SJSA1 (cell line): ENCODE measurements at regions not wholly inside any gene's neighbourhood (a gene's known extent, or its start where the extent isn't known, plus 50 kb on each side); places are given as distances from the start of the nearest gene placed in this dataset.

ENCODE experiments used
- DNase-seq, 2 experiments: peaks; one replicate each; pipeline ENCODE4 v3.0.0-alpha.2; 2015 to 2020; ENCODE audit warnings: low spot score in 2 of 2, low read depth in 1 of 2
- H3K27ac ChIP-seq: fragments of 250-450 bp; sonication (Bioruptor Pico); 2 replicates; pipeline ENCODE4 v1.5.1; 2020; ENCODE audit warnings: mild to moderate bottlenecking, moderate library complexity
- H3K27me3 ChIP-seq: fragments of 250-450 bp; sonication (Bioruptor Pico); replicated peaks from 2 replicates; pipeline ENCODE4 v1.5.1; 2020; ENCODE audit warnings: mild to moderate bottlenecking, moderate library complexity
- H3K36me3 ChIP-seq: fragments of 250-450 bp; sonication (Bioruptor Pico); 2 replicates; pipeline ENCODE4 v1.5.1; 2020; ENCODE audit warnings: mild to moderate bottlenecking
- H3K4me1 ChIP-seq: fragments of 250-450 bp; sonication (Bioruptor Pico); replicated peaks from 2 replicates; pipeline ENCODE4 v1.6.1; 2021; ENCODE audit warnings: mild to moderate bottlenecking
- H3K4me3 ChIP-seq: fragments of 250-450 bp; sonication (Bioruptor Pico); 2 replicates; pipeline ENCODE4 v1.5.1; 2020; ENCODE audit warnings: mild to moderate bottlenecking
- H3K9me3 ChIP-seq: fragments of 250-450 bp; sonication (Bioruptor Pico); replicated peaks from 2 replicates; pipeline ENCODE4 v1.5.1; 2020; ENCODE audit warnings: mild to moderate bottlenecking

GRCh38 chr3:176430244-176431037, 766.8 kb downstream of the TBL1XR1 start:
- Histone ChIP-seq H3K36me3 (no peaks in the 10 kb centered on the region), H3K4me1 (no peaks in the 10 kb centered on the region), H3K9me3 (no peaks in the 10 kb centered on the region), H3K4me3 (no peak overlapping the region), H3K27ac (no peak overlapping the region), H3K27me3 (no peaks in the 10 kb centered on the region)
- no peak for DNase-seq

GRCh38 chr3:176428552-176428951, 768.7 kb downstream of the TBL1XR1 start:
- Histone ChIP-seq H3K4me1 (no peaks in the 10 kb centered on the region), H3K9me3 (no peaks in the 10 kb centered on the region), H3K36me3 (no peaks in the 10 kb centered on the region), H3K4me3 (no peak overlapping the region), H3K27ac (no peak overlapping the region), H3K27me3 (no peaks in the 10 kb centered on the region)
- DNase-seq = no peak

- H3K4me3 ChIP-seq = no peak overlapping the region
Observed at GRCh38 chr3:176426371-176426770, 770.9 kb downstream of the TBL1XR1 start.

DNA sequence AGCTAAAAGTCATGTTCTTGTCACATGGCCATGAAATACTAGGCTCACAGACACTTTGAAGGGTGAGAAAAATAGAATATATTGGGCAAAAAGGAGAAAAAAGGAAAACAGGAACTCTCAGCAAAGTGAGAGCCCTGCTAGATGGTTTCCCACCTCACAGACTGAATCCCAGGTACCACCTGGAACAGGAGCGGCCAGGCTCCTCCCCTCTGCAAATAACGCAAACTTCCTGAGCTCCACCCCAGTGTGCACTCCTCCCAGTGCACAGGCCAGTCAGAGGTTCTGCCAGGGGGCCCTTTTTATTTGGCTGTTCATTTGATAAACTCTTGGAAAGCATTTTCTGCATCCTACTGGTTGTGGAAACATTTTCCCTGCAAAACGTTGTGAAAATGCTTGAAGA, 780.4 kb downstream of the TBL1XR1 start:
- Histone ChIP-seq H3K27ac (no peak overlapping the region), H3K4me3 (no peak overlapping the region)

More at GRCh38 chr3:176426371-176426770, 770.9 kb downstream of the TBL1XR1 start:
- no peaks in the 10 kb centered on the region for H3K4me1 ChIP-seq
- H3K9me3 ChIP-seq = no peaks in the 10 kb centered on the region
- no peak for DNase-seq
- H3K36me3 ChIP-seq = no peaks in the 10 kb centered on the region
- H3K27me3 ChIP-seq = no peaks in the 10 kb centered on the region
- H3K27ac ChIP-seq = no peak overlapping the region

DNA sequence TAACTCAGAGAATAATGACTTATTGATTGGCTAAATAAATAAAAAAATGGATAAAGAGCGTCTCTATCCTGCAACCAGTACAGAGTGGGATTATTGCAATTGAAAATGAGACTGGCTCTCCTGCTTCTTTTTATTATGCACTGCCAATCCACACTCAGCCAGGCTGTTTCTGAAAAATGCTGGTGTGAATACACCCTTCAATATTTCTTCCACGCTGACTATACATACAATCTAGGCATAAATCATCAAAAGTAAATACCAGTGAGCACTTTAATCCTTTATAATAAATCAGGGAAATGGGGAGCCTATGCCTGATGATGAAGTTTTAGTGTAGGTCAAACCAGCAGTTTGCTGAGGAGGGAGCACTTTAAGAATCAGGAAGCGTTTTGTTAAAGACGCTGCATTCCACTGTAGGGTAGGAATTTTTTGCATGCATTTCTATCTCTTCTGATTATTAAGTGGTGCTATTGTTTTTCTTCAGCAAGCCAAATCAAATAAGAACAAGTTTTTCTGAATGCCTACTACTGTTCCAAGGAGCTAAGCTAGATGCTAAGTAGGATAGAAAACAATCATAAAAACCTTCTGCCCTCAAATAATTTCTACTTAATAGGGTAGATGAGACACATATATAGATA, 781.5 kb downstream of the TBL1XR1 start:
- H3K4me1 ChIP-seq = no peaks in the 10 kb centered on the region
- H3K9me3 ChIP-seq = no peaks in the 10 kb centered on the region
- H3K4me3 ChIP-seq = no peak overlapping the region
- H3K27me3 ChIP-seq = no peaks in the 10 kb centered on the region
- no peak for DNase-seq
- H3K36me3 ChIP-seq = no peaks in the 10 kb centered on the region
- no peak overlapping the region for H3K27ac ChIP-seq

More for the DNA sequence above, 780.4 kb downstream of the TBL1XR1 start:
- Histone ChIP-seq H3K9me3 (no peaks in the 10 kb centered on the region), H3K4me1 (no peaks in the 10 kb centered on the region), H3K27me3 (no peaks in the 10 kb centered on the region), H3K36me3 (no peaks in the 10 kb centered on the region)
- no peak for DNase-seq

GRCh38 chr3:176412771-176413170, 784.5 kb downstream of the TBL1XR1 start:
- no peak for DNase-seq
- Histone ChIP-seq H3K27ac (no peak overlapping the region), H3K27me3 (no peaks in the 10 kb centered on the region), H3K4me3 (no peak overlapping the region), H3K9me3 (no peaks in the 10 kb centered on the region), H3K4me1 (no peaks in the 10 kb centered on the region), H3K36me3 (no peaks in the 10 kb centered on the region)

GRCh38 chr3:176403531-176403930, 793.8 kb downstream of the TBL1XR1 start:
- Histone ChIP-seq H3K4me1 (no peaks in the 10 kb centered on the region), H3K27ac (no peak overlapping the region), H3K36me3 (no peaks in the 10 kb centered on the region), H3K9me3 (no peaks in the 10 kb centered on the region), H3K27me3 (no peaks in the 10 kb centered on the region), H3K4me3 (no peak overlapping the region)
- no peak for DNase-seq

DNA sequence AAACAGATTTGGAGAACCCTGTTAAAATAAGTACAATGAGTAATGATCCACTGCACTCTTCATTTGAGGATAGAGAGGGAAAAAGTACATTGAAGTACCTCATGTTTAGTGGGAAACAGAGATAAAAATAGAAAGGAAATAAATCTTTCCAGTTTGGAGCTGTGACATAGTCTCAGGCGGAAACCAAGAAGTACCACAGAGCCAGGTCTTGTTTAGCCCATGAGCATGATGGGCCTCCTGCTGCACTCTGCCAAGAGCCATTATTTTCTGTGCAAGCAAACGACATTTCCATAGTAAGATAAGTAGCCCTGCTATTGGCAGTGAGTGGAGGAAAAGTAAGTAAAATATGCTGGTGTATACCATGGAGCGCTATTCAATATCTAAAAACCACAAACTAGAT, 796.1 kb downstream of the TBL1XR1 start:
- Histone ChIP-seq H3K4me3 (no peak overlapping the region), H3K4me1 (no peaks in the 10 kb centered on the region), H3K27me3 (no peaks in the 10 kb centered on the region), H3K9me3 (no peaks in the 10 kb centered on the region; the same call in 1 of the 2 replicates), H3K27ac (no peak overlapping the region), H3K36me3 (no peaks in the 10 kb centered on the region)
- DNase-seq = no peak

DNA sequence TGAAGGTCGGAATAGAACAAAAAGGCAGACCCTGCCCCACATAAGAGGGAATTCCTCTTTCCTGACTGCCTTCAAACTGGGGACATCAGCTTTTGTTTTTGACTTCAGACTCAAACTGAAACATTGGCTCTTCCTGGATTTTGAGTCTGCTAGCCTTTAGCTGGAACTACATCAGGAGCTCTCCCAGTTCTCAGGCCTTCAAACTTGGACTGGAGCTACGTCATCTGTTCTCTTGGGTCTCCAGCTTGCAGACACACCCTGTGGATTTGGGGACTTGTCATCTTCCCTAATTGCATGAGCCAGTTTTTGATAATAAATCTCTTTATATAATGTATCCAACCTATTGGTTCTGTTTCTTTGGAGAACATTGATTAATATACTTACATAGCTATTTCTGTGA, 798.1 kb downstream of the TBL1XR1 start:
- Histone ChIP-seq H3K27me3 (no peaks in the 10 kb centered on the region), H3K9me3 (no peaks in the 10 kb centered on the region; the same call in 1 of the 2 replicates), H3K4me1 (no peaks in the 10 kb centered on the region), H3K4me3 (no peak overlapping the region), H3K36me3 (no peaks in the 10 kb centered on the region), H3K27ac (no peak overlapping the region)
- DNase-seq = no peak

DNA sequence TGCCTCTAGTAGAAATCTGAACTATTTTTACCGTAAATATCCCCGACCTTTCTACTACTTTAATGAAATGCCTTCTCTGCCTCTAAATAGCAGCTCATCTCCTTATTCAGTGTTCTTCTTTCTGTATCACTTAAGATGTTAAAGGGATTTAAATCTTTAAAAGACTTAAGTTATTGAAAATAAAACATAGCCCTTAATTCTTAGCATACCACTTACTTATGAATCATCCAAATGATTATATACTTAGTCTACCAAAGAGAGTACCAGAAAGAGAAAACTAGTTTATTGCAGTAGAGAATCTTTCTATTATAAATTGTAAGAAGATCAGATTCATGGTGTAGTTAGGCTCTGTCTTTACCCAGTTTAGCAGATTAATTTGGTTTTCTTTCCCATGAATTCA, 802.0 kb downstream of the TBL1XR1 start:
- Histone ChIP-seq H3K27ac (no peak overlapping the region), H3K27me3 (no peaks in the 10 kb centered on the region), H3K4me3 (no peak overlapping the region), H3K9me3 (no peaks in the 10 kb centered on the region; the same call in 1 of the 2 replicates), H3K4me1 (no peaks in the 10 kb centered on the region), H3K36me3 (no peaks in the 10 kb centered on the region)
- no peak for DNase-seq

DNA sequence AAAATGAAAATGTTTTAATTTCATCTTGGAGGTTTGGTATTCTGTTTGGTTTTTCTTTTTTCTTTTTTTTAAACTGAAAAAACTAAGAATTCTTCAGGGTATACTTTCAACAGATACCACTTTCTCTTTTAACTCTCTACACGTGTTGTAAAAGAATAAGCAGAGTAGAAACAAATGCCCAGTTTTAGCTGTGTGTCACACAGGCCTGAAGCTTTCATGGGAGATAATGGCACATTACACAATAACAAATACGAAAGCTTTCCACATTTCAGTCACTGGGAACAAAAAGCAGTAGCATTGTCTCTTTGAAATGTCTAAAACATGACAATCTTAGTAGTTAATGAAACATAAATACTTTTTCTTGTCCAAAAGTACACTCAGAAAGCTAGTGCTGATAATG, 818.5 kb downstream of the TBL1XR1 start:
- no peak overlapping the region for H3K4me3 ChIP-seq
- no peaks in the 10 kb centered on the region for H3K4me1 ChIP-seq
- no peaks in the 10 kb centered on the region for H3K27me3 ChIP-seq
- H3K27ac ChIP-seq = no peak overlapping the region
- no peak for DNase-seq
- no peaks in the 10 kb centered on the region for H3K36me3 ChIP-seq
- H3K9me3 ChIP-seq = no peaks in the 10 kb centered on the region

GRCh38 chr3:176376531-176376930, 820.8 kb downstream of the TBL1XR1 start:
- Histone ChIP-seq H3K4me1 (no peaks in the 10 kb centered on the region), H3K27ac (no peak overlapping the region), H3K9me3 (no peaks in the 10 kb centered on the region), H3K36me3 (no peaks in the 10 kb centered on the region), H3K4me3 (no peak overlapping the region), H3K27me3 (no peaks in the 10 kb centered on the region)
- no peak for DNase-seq

DNA sequence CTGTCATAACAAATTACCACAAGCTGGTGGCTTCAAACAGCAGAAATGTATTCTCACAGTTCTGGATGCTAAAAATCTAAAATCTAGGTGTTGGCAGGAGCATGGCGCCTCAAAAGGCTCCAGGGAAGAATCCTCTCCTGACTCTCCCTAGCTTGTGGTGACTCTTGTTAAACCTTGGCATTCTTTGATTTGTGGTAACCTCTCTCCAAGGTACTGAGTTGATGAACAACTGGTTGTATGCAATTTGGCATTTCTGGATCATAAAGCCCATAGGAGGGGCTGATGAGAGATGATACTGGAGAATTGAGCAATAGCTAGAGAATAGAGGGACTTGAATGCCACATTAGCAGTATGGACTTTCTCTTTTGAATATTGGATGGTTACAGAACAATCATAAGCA, 821.8 kb downstream of the TBL1XR1 start:
- no peaks in the 10 kb centered on the region for H3K27me3 ChIP-seq
- no peaks in the 10 kb centered on the region for H3K36me3 ChIP-seq
- no peaks in the 10 kb centered on the region for H3K9me3 ChIP-seq
- H3K4me1 ChIP-seq = no peaks in the 10 kb centered on the region
- DNase-seq = no peak
- H3K4me3 ChIP-seq = no peak overlapping the region
- no peak overlapping the region for H3K27ac ChIP-seq

DNA sequence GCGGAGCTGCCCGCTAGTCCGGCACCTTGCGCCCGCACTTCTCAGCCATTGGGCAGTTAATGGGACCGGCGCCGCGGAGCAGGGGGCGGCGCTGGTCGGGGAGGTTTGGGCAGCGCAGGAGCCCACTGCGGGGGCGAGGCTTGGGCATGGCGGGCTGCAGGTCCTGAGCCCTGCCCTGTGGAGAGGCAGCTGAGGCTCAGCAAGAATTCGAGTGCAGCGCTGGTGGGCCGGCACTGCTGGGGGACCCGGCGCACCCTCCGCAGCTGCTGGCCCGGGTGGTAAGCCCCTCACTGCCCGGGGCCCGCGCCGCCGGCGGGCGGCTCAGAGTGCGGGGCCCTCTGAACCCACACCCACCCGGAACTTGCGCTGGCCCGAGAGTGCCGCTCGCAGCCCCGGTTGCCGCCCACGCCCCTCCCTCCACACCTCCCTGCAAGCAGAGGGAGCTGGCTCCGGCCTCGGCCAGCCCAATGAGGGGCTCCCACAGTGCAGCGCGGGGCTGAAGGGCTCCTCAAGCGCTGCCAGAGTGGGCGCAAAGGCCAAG, 835.0 kb downstream of the TBL1XR1 start:
- no peaks in the 10 kb centered on the region for H3K36me3 ChIP-seq
- no peak overlapping the region for H3K27ac ChIP-seq
- no peak overlapping the region for H3K4me3 ChIP-seq
- H3K4me1 ChIP-seq = no peaks in the 10 kb centered on the region
- no peaks in the 10 kb centered on the region for H3K9me3 ChIP-seq
- H3K27me3 ChIP-seq = no peaks in the 10 kb centered on the region
- no peak for DNase-seq
